ENCODE measurements at regions not wholly inside any gene's neighbourhood (a gene's known extent, or its start where the extent isn't known, plus 50 kb on each side); places are given as distances from the start of the nearest gene placed in this dataset.

- no peak for DNase-seq
Measured at GRCh38 chr21:24308183-24308582, 1299.1 kb downstream of the MRPL39 start.

- DNase-seq: no peak
Measured at GRCh38 chr21:24302400-24302799, 1304.9 kb downstream of the MRPL39 start.

GRCh38 chr21:24298040-24298439, 1309.2 kb downstream of the MRPL39 start:
- no peak for DNase-seq

GRCh38 chr21:24294171-24294570, 1313.1 kb downstream of the MRPL39 start:
- DNase-seq: no peak

GRCh38 chr21:24290151-24290833, 1317.0 kb downstream of the MRPL39 start:
- peak in 2 of 5 experiments; percentile 2 to 60 for DNase-seq

GRCh38 chr21:24289539-24289938, 1317.7 kb downstream of the MRPL39 start:
- DNase-seq: no peak

GRCh38 chr21:24280596-24280995, 1326.7 kb downstream of the MRPL39 start:
- no peak for DNase-seq

GRCh38 chr21:24278711-24279110, 1328.6 kb downstream of the MRPL39 start:
- no peak for DNase-seq

GRCh38 chr21:24276204-24276603, 1331.1 kb downstream of the MRPL39 start:
- DNase-seq: no peak

- DNase-seq: no peak
Measured at GRCh38 chr21:24275616-24276015, 1331.7 kb downstream of the MRPL39 start.

GRCh38 chr21:24272521-24272938, 1334.8 kb downstream of the MRPL39 start:
- DNase-seq: no peak

- DNase-seq: no peak
Measured at GRCh38 chr21:24265987-24266386, 1341.3 kb downstream of the MRPL39 start.

- no peak for DNase-seq
Measured at GRCh38 chr21:24260751-24261150, 1346.5 kb downstream of the MRPL39 start.

GRCh38 chr21:24259241-24259640, 1348.0 kb downstream of the MRPL39 start:
- DNase-seq: no peak

GRCh38 chr21:24255591-24255990, 1351.7 kb downstream of the MRPL39 start:
- DNase-seq: peak in 1 of 5 experiments; percentile 1

GRCh38 chr21:24225431-24225830, 1381.8 kb downstream of the MRPL39 start:
- no peak for DNase-seq

- no peak for DNase-seq
Measured at GRCh38 chr21:24224422-24224821, 1382.9 kb downstream of the MRPL39 start.

- DNase-seq: no peak
Measured at GRCh38 chr21:24223624-24224023, 1383.7 kb downstream of the MRPL39 start.

- no peak for DNase-seq
Measured at GRCh38 chr21:24222676-24223075, 1384.6 kb downstream of the MRPL39 start.

- DNase-seq: no peak
Measured at GRCh38 chr21:24220446-24220845, 1386.8 kb downstream of the MRPL39 start.

GRCh38 chr21:24217151-24217550, 1390.1 kb downstream of the MRPL39 start:
- no peak for DNase-seq

- DNase-seq: no peak
Measured at GRCh38 chr21:24210130-24210529, 1397.2 kb downstream of the MRPL39 start.

GRCh38 chr21:24208562-24209260, 1398.6 kb downstream of the MRPL39 start:
- DNase-seq: peak in 1 of 5 experiments; percentile 1

GRCh38 chr21:24205319-24205718, 1402.0 kb downstream of the MRPL39 start:
- no peak for DNase-seq
